Activated CD4-positive, alpha-beta T cell treated with anti-CD3 and anti-CD28 coated beads, Interleukin-2, Interleukin-4, amounts not matched to agents 100 ng/mL and 50 ng/mL, durations not matched to agents 16 hours and 8 hours (primary cell): ENCODE measurements at regions not wholly inside any gene's neighbourhood (a gene's known extent, or its start where the extent isn't known, plus 50 kb on each side); places are given as distances from the start of the nearest gene placed in this dataset.

ENCODE experiments used
- DNase-seq: peaks from one replicate; pipeline ENCODE4 v3.0.0-alpha.2; 2020; ENCODE audit warnings: low spot score

DNA sequence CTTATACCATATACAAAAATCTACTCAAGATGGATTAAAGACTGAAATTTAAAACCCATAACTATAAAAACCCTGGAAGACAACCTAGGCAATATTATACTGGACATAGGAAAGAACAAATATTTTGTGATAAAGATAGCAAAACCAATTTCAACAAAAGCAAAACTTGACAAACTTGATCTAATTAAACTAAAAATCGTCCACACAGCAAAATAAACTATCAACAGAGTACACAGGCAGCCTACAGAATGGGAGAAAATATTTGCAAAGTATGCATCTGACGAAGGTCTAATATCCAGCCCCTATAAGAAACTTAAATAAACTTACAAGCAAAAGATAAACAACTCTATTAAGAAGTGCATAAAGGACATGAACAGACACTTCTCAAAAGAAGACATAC lies 240.1 kb downstream of the HGF start:
- no peak for DNase-seq

DNA sequence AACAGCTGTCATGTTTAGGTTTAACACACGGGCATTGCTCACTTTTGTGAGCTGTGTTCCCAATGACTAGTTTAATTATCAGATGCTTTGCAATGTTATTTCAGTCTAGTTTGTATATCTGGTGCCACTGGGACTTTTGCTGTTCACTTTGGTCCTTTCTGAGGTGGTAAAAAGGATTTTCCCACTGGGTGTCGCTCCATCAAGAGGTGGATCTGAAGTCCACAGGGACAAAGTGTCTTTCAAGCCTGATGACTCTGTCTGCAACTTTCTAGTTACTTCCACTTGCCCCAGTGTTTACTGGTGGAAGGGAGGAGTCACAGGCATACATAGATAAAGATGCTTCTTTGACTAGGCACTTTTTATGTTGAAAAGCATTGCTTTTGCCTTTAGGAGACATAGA lies 242.2 kb downstream of the HGF start:
- no peak for DNase-seq

DNA sequence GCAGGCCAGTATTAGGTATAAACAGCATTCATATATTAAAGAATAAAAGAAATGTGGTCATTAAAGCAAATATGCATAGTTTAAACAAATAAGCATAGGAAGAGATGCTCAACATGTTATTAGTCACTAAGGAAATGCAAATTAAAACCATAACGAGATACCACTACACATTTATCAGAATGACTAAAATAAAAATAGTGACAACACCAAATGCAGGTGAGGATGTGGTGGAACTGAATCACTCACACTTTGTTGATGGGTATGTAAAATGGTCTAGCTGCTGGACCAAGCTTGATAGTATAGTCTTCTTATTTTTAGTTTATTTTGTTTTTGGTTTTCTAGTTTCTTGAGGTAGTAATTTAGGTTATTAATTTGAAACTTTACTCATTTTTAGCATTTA lies 242.9 kb downstream of the HGF start:
- no peak for DNase-seq

DNA sequence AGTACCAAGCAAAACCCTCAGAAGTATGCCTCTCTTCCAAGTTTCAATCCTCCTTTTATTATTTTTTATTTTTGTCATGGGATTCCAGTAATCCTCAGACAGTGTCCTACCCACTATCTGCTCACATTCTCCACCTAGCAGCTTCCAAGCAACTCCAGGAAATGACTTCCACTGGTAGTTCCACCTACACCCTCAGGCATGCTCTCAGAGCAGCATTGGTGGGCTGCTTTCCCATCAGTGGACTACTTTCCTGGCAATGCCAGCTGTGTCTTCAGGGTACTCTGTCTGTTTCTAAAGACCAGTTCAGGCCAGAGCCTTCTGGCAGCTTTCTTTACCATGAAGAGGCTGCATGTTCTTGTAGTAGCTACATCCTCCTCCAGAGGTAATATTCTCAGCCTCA lies 244.0 kb downstream of the HGF start:
- no peak for DNase-seq

DNA sequence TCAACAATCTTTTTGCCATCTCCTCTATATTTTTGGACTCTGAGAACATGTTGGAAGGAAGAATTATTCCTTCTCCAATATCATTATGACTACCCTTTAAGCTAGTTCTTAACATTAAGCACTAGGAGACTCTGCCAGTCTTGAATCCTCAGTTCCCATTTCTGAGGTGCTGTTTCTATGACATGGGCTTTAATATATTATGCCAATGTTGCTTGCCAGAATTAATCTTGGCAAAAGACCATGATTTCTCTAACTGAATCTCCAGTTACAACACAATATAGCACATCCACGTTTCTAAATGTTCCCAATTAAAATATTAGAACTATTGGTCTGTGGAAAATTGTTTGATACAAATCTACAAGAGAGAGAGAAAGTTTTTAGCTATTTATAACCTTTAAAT lies 250.0 kb downstream of the HGF start:
- DNase-seq = no peak

DNA sequence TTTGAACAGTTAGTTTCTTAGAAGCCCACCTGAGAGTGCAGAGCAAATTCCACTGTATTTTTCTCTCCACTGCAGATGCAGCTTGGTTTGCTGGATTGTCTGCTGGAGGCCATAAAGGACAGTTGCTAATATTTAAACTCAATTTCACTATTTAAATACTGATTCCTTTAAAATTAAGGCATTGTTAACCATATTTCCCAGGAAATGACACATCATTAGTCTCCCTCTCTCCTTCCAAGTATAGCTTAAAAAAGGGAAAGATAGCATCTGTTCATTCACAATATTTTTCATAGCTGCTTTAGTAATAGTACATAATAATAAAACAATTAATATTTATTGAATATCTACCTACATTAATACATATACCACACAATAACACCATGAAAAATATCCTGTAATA lies 252.9 kb downstream of the HGF start:
- DNase-seq = no peak

DNA sequence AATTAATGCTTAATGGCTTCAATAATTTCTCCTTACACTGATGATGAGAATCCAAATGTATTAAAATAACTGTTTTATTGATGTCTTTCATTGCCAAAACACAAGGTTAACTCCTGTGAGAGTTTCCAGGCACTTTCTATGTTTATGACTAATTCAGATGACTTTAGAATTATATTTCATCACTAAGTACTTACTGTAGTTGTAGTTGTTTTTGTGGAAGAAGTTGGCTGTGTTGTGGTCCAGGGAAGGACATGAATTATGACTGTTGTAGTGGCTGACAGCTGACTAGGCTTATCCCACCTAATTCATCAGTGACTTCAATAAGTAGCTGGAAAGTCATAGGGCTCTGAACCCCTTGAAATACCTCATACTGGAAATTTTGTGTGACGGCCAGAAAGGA lies 254.8 kb downstream of the HGF start:
- DNase-seq = no peak

DNA sequence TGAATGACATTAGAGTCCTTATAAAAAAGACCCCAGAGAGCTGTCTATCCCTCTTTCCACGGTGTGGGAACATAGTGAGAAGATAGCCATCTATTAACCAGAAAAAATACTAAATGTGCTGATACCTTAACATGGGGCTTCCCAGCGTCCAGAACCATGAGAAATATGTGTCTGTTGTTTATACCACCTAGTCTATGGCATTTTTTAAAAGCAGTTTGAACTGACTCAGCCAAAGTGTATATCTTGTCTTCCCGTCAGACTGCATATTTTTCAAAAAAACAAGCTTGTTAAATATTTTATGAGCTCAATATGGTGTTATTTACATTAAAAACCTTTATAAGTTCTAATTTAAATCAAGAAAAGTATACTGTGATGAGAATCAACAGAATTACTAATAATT lies 255.3 kb downstream of the HGF start:
- DNase-seq = no peak

DNA sequence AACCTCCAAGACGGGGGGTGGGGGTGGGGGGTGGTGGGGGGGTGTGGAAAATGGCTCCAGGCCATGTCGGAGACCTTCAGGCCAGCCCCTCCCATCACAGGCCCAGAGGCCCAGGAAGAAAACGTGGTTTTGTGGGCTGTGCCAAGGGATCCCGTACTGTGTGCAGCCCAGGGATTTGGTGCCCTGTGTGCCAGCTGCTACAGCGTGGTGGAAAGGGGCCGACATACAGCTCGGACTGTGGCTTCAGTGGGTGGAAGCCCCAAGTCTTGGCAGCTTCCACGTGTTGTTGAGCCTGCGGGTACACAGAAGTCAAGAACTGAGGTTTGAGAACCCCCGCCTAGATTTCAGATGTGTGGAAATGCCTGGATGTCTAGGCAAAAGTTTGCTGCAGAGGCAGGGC lies 259.7 kb downstream of the HGF start:
- DNase-seq = no peak

DNA sequence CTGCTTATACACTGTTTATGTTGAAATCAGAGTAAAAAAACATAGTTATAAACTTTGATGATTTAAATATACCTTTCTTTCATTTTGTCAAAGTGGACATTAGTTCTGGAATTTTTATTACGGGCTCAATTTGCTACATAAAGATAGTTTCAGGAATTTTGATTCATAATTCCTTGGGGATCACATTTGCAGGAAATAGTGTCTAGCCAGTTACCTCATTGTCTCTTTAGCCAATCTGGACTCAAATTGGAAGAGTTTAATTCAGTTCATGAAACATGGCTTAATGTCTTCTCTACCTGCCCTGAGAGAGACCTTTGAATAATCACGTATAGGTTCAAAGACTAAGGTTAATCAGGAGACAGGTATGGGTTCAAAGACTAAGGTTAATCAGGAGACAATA lies 262.6 kb downstream of the HGF start:
- DNase-seq = no peak

DNA sequence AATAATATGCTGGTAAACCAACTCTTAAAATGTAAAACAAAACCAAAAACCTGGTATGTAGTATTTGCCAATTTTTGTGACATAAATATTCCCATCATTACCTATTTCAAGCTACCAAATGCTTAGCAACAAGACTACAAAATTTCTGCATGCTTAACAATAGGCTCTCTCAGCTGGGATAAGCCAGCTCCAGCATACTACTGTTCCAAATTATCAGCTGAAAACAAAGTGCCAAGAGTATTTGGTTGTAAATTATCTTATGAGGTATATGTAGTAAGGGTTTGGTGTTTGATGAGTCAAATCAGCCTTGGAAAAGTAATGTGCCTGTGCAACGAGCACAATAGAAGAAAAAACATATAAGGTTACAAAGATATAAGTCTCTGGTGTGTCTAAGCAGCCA lies 263.2 kb downstream of the HGF start:
- DNase-seq = no peak

DNA sequence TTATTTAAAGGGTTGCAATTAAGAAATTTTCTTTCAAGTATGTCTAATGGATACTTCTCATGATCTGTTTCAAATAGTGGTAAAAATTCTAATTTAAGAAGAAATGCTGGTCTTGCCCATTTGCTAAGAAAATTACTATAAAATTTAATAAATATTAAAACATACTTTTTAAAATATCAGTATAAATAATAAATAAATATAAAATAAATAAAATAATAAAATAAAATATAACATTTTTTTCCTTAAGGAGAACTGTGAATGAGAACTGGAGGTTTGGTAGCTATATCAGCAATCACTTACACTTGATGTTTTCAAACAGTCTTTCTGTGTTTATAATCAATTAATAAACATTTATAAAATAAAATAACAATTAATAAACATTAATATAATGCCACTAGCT lies 266.1 kb downstream of the HGF start:
- DNase-seq = no peak

DNA sequence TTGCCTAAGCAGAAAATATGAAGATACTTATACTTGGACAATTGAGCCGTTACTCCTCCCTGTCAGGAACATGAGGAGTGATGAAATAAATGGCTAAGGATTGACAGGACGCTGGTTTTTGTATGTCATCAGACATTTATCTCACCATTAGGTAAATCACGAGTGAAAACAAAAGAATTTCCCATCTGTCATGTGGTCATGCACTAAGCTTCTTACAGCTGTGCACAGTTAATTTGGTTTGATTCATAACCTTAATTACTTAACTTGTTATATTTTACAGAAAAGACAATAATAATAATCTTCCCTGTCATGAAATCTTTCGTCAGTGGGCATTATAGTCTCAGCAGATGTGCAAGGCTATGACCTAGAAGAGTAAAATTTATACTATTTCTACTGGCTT lies 266.5 kb downstream of the HGF start:
- no peak for DNase-seq

DNA sequence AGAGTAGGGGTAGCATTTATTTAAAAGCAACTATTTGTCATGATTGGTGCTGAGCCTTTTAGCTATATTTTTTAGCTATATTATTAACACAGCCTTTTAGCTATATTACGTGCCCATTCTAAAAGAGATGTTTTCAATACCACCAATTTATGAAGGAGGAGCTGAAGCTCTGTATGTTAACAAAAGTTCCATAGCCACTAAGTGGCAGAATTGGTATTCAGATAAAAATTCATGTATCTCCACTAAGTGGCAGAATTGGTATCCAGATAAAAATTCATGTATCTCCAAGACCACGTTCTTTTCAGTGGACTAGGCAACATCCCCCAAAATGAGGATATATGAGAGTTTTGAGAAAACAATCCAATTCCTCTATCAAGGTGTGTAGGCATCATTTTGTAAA lies 268.6 kb downstream of the HGF start:
- no peak for DNase-seq

DNA sequence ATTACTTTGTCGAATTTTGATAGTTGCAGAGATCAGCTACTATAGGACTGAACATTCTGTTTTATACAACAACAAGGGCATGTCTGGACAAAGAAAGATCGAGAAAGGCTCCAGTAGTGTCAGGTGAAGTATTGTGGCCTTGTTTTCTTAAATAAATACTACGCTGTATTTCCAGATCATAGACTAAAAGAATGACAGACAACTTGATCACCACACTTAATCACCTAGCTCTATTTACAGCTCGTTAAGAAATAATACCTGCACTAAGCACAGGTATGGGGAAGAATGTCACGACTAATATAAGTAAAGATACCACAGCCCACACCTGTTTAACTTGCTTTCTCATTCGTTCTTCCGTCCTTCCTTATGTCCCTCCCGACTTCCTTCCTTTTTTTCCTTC lies 269.2 kb downstream of the HGF start:
- DNase-seq = no peak

DNA sequence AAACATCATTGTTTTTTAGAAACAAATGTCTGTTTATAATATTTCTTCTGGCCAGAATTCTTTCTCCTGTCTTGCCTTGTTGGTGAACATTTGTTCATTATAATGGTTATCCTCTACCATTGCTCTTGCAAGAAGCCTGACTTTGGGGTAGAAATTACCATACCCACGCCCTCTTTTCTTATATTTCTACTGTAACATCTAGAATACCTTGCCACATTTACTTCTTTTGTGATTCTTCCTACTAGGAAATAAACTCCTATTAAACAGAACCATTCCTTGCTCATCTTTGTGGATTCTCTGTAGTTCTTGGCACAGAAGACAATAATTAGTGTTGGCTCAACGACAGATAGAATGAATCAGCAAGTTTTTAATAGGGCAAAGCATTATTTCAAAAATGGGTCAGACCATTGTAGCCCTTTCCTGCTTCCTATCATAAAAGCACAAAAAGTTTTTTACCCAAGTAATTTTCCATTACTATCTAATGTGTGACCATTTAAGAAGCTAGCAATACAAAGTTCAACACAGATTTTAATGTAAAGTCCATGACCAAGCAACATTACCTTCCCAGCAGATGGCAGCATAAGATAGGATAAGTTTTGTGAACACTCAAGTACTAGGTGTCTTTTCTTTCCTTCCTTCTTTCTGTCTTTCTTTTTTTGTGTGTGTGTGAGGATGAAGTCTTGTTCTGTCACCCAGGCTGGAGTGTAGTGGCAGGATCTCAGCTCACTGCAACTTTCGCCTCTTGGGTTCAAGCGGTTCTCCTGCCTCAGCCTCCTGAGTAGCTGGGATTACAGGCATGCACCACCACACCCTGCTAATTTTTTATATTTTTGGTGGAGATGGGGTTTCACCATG lies 270.4 kb downstream of the HGF start:
- peak; percentile 21 for DNase-seq

DNA sequence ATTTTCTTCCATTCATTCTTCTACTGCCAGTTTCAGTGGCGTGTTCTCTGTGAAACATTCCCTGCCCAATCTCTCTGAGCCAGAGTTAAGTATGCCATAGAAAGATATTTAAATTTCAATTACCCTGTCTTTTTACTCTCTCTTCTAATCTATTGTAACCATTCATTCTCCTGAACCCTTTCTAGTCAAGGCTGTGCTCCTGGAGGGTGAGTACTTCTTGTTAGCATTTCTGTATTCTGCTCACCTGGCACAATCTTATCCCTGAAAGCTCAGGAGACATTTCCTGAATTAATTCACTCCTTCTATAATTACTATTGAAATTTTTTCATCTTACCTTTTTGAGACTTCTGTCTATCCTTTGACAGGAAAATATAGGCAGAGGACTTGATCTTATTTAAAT lies 271.7 kb downstream of the HGF start:
- no peak for DNase-seq

DNA sequence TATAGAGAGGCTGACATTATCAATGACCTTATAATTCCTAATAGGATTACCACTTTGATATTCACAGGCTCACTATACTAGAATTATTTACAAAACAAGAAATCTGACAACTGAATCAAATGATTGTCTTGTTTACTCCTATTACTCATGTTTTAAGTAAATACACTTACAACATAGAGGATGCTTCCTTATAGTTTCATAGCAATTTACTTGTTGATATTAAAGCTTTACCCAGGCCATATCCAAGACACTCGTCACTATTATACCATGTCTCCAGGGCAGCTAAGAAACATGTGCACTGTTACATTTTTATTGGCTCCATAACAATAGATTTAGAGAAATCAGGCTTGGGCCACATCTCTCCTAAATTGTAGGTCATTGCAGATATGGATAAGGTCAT lies 276.9 kb downstream of the HGF start:
- DNase-seq = no peak

DNA sequence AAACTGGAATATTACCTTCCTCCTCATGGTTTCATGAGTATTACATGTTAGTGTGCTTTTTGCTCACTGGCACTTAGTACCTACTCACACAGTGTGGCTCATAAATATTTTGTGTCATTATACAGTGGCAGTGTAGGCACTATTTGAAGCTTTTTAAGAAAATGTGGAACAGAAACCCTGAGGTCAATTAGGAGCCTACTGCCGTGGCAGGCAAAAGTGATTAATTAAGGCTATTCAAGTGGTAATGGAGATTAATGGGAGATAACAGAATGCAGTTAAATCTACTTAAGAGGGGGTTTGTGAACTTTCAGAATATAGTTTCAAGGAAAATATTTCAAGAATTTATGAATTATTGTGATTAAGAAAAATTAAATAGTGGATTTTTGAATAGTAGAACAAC lies 277.6 kb downstream of the HGF start:
- DNase-seq = no peak

DNA sequence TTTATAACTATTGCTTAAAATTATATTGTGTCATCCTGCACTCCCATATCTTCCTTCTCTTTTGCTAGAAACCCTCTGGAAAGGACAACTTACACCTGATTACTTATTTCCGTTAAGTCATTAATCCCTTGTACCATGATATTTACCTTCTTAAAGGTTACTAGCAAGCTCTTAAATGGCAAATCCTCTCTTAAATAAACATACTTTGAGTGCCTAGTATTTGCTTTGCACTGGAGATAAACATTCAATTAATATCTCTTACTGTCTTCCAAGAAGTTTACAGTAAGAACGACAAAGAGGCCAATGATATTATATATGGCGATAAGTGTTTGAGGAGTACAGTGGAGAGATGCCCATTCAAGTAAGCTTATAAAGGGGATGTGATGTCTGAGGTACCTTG lies 278.3 kb downstream of the HGF start:
- no peak for DNase-seq

DNA sequence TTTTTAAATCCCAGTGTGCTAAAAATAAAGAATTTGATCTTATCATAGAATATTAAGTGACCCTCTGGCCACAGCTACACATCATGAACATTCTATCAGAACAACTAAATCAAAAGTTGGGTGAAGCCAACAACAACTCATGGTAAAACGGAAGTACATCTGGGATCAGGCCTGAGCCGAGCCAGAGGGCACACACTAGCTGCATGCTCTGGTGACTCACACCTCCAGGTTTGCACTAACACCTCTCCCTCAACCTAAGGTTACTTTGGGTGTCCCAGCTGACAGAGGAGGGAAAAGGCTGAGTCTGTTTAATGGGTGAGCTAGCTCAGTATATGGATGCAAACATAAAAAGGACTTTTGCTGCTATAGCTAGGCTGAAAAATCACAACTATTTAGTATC lies 281.6 kb downstream of the HGF start:
- no peak for DNase-seq

DNA sequence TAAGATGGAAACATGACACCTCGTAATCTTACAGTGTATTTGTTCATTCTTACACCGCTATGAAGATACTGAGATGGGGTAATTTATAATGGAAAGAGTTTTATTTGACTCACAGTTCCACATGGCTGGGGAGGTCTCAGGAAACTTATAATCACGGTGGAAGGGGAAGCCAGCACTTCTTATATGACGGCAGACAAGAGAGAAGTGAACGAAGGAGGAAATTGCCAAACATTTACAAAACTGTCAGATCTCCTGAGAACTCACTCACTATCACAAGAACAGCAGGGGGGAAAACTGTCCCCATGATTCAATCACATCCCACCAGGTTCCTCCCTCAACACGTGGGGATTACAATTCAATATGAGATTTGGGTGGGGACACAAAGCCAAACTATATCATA lies 282.3 kb downstream of the HGF start:
- DNase-seq = no peak

DNA sequence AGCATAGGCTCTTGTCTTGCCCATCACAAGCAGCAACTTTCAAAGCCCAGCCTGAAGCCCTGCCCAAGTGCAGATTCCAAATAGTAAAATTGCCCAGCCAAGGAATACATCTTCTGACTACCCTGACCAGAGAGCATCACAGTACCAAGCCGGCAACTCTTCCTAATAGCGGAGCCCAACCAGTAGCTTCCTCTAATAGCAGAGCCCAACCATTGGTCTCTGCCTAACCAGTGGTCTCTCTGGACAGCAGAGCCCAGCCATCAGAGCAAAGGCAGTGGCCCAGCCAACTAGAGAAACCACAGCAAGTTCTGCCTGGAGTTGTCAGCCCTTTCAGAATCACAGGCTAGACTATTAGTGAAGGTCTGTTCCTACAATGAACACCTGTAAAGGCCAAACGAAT lies 285.6 kb downstream of the HGF start:
- no peak for DNase-seq

DNA sequence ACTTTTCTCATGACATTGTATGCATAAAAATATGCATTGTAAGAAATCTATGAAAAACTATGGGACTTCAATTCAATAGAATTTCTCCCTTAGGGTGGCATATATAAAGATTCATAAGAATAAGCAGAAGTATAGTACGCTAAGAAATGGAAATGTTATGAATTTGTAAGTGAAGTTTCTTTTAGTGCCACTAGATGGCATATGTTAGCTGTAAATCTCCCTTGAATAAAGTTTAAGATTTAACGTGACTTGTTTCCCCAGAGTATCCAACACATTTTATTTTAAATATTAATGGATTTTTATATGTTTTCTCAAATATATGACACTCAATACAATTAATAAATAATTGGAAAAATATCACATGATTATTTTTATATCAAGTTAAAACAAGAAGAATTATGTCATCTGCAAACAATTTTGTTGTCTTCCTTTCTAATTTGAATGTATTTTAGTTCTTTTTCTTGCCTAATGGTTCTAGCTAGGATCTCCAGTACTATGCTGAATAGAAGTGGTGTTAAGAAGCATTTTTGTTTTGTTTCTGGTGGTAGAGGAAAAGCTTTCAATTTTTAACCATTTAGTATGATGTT lies 287.2 kb downstream of the HGF start:
- peak; percentile 1 for DNase-seq
